Heart right ventricle (tissue), 16 donors: ENCODE measurements at regions not wholly inside any gene's neighbourhood (a gene's known extent, or its start where the extent isn't known, plus 50 kb on each side); places are given as distances from the start of the nearest gene placed in this dataset.

Experiments
- ATAC-seq, 8 donors: fragments of 200-7000 bp; cut with Tn5 transposase; one replicate each; pipeline ENCODE4 v1.9.1; 2020; ENCODE audit warnings: mild to moderate bottlenecking in 8 of 8, moderate library complexity in 8 of 8, moderate number of reproducible peaks in 1 of 8
- DNase-seq, 2 donors: peaks; one replicate each; pipeline ENCODE4 v3.0.0-alpha.2; 2020
- H3K27ac ChIP-seq, 10 donors: fragments of 200-600 bp; sonication (generic) in 2 of 10; one replicate each; pipeline versions ENCODE4 v1.5.0 to v1.8.0; 2020 to 2022; ENCODE audit warnings: mild to moderate bottlenecking in 3 of 10
- H3K27me3 ChIP-seq, 7 donors: fragments of 200-600 bp; one replicate each; pipeline ENCODE4 v1.8.0; 2021 to 2022; ENCODE audit warnings: mild to moderate bottlenecking in 2 of 7
- H3K36me3 ChIP-seq, 9 donors: fragments of 200-600 bp; sonication (generic) in 1 of 9; one replicate each; pipeline versions ENCODE4 v1.5.0 to v1.8.0; 2020 to 2022; ENCODE audit warnings: mild to moderate bottlenecking in 2 of 9
- H3K4me1 ChIP-seq, 9 donors: fragments of 200-600 bp; sonication (generic) in 1 of 9; one replicate each; pipeline versions ENCODE4 v1.5.0 to v1.8.0; 2020 to 2022; ENCODE audit warnings: mild to moderate bottlenecking in 4 of 9
- H3K4me3 ChIP-seq, 10 donors: fragments of 200-600 bp; sonication (generic) in 2 of 10; one replicate each; pipeline versions ENCODE4 v1.5.0 to v1.8.0; 2020 to 2022; ENCODE audit warnings: mild to moderate bottlenecking in 7 of 10, moderate library complexity in 2 of 10
- H3K9me3 ChIP-seq, 11 donors: fragments of 200-600 bp in 10 of 11; sonication (generic) in 2 of 11; one replicate each; pipeline versions ENCODE4 v1.5.0 to v1.8.0; 2013 to 2022; ENCODE audit warnings: mild to moderate bottlenecking in 2 of 11, control low read depth in 1 of 11, moderate library complexity in 1 of 11
- CTCF ChIP-seq, 9 donors: fragments of 200-600 bp; sonication (generic) in 2 of 9; IDR thresholded peaks; one replicate each; pipeline versions ENCODE4 v1.5.0 to v1.8.0; 2021 to 2022; ENCODE audit warnings: antibody characterized with exemption in 9 of 9, mild to moderate bottlenecking in 5 of 9, moderate library complexity in 1 of 9
- WGBS, 2 donors: extraction: QIAGEN DNeasy Blood & Tissue Kit; methylation state at CpG; one replicate each; pipeline ENCODE4 v1.1.7; 2013; ENCODE audit warnings: inconsistent platforms in 1 of 2; 5-methylcytosine and 5-hydroxymethylcytosine counted together
- intact Hi-C, 10 donors: fragments of 100-400 bp; cut with DNase I; formaldehyde crosslinking; loops; one replicate each; pipeline versions ENCODE4 v1.11.1 to v1.14.2; 2022
- donor health status: Arrhythmogenic right ventricular cardiomyopathy.
- donor health status: ischemic (EF 13 %, LVEDD 7.1; RV severe dilation, severe dysfunction).
- donor health status: healthy with polysubstance abuse.
- donor health status: DM: no; HTN: yes; CAD: no.
- donor health status: DM: no; HTN: no; CAD: no.
- donor health status: ischemic (EF 25% LVEDD 6.9; RV normal size, moderate dysfunction).
- donor health status: ischemic (EF 25% LVEDD 5.7; RV mildly dilated, moderate dysfunction).
- donor health status: healthy.
- donor health status: DM: yes; HTN: yes; CAD: no.
- donor health status: Ischemic cardiomyopathy.
- donor health status: ischemic (EF 35%, LVEDD 5.7; RV mildly dilated, moderate dysfunction).
- donor health status: nonischemic (EF 11% LVEDD 7.7; RV severe dilation, severe dysfunction).
- donor health status: DM: yes; HTN: yes; CAD: no.
- donor health status: PGD.
- donor health status: ischemic (EF 29% LVEDD 5.4; RV normal size, mild dysfunction).
- donor health status: nonischemic (EF 23%, LVEDD 6.1; RV moderate dilation, normal function).

GRCh38 chr1:60679524-60680375, 402.6 kb upstream of the NFIA start:
- Histone ChIP-seq H3K4me1 (peaks cover 0 to 12% (median 0%) of the 10 kb centered on the region in 9 donors), H3K27me3 (no peaks in the 10 kb centered on the region), H3K9me3 (no peaks in the 10 kb centered on the region), H3K4me3 (no peak overlapping the region), H3K27ac (no peak overlapping the region), H3K36me3 (no peaks in the 10 kb centered on the region)
- ATAC-seq (no peak), DNase-seq (no peak)
- 78 to 82% methylated on average over 7 of the region's 7 CpGs for WGBS, 2 donors
- TF ChIP-seq CTCF (IDR thresholded peaks at IDR 0.05): no peak
- intact Hi-C loops: no loop called here

DNA sequence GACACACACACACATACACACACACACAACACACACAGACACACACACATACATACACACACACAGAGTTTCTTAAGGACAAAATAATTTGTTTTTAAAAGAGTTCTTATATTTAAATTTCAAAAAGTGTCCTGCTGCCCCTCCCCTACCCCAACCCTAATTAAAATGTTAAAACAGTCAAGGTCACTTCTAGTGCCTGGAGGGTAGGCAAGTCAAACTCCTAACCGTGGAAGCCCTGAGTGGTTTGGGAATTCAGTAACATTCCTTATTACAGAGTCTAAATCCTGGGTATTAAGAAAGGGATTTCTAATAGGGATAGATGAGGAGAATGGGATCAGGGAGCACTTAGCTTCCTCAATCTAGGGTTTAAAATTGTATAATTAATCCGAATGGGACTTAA, 403.6 kb upstream of the NFIA start:
- intact Hi-C loops: no loop called here
- H3K27ac ChIP-seq: no peak overlapping the region
- DNase-seq (no peak), ATAC-seq (no peak)
- no peaks in the 10 kb centered on the region for H3K9me3 ChIP-seq
- no peaks in the 10 kb centered on the region for H3K36me3 ChIP-seq
- H3K27me3 ChIP-seq: no peaks in the 10 kb centered on the region
- WGBS, 2 donors: 60 to 61% methylated on average over 2 of the region's 2 CpGs
- peaks cover 0 to 12% (median 0%) of the 10 kb centered on the region in 9 donors for H3K4me1 ChIP-seq
- no peak overlapping the region for H3K4me3 ChIP-seq
- no peak for TF ChIP-seq CTCF (IDR thresholded peaks at IDR 0.05)

- no peak for TF ChIP-seq CTCF (IDR thresholded peaks at IDR 0.05)
- H3K27ac ChIP-seq: no peak overlapping the region
- no peak overlapping the region for H3K4me3 ChIP-seq
- intact Hi-C loops: no loop called here
- ATAC-seq (no peak), DNase-seq (no peak)
- no peaks in the 10 kb centered on the region for H3K27me3 ChIP-seq
- peaks cover 0 to 12% (median 0%) of the 10 kb centered on the region in 9 donors for H3K4me1 ChIP-seq
- WGBS, 2 donors: 82 to 84% methylated on average over 3 of the region's 3 CpGs
- no peaks in the 10 kb centered on the region for H3K36me3 ChIP-seq
- no peaks in the 10 kb centered on the region for H3K9me3 ChIP-seq
Observed at GRCh38 chr1:60678391-60678790, 404.0 kb upstream of the NFIA start.

DNA sequence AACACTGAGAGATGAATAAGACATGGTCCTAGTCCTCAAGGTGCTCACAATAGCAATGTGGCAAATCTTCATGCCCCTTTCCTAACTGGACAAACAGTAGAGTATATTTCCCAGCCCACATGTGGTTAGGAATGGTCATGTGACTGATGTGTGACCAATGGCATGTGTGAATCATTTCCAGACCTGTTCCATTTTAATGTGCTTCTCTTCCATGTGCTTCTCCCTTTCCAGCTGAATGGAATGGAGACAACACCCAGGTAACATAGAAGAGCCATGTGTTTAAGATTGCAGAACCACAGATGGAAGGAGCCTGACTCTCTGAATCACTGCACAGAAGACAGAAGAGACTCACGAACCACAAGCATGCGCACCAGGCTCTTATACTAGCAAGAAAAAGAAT, 409.9 kb upstream of the NFIA start:
- Histone ChIP-seq H3K27me3 (no peaks in the 10 kb centered on the region), H3K9me3 (peaks cover 0 to 4% (median 0%) of the 10 kb centered on the region in 11 donors), H3K4me3 (no peak overlapping the region), H3K36me3 (no peaks in the 10 kb centered on the region), H3K4me1 (no peaks in the 10 kb centered on the region), H3K27ac (no peak overlapping the region)
- no peak for ATAC-seq
- no peak for TF ChIP-seq CTCF (IDR thresholded peaks at IDR 0.05)
- WGBS, 2 donors: 97 to 98% methylated on average over 2 of the region's 2 CpGs
- intact Hi-C loops: no loop called here
- no peak for DNase-seq
